Activated naive CD8-positive, alpha-beta T cell (primary cell): ENCODE measurements at regions not wholly inside any gene's neighbourhood (a gene's known extent, or its start where the extent isn't known, plus 50 kb on each side); places are given as distances from the start of the nearest gene placed in this dataset.
A peak's percentile ranks its signal among the peaks of the same experiment; 100 is the strongest.
"Not testable (repeated sequence)": the region's sequence is repeated elsewhere in the genome, so short reads cannot be mapped to it uniquely, and the experiment has no call there.

Experiments used
- H3K27ac Mint-ChIP-seq: one replicate; pipeline ENCODE4 v1.8.0; 2021; ENCODE audit warnings: mixed read lengths
- H3K27me3 Mint-ChIP-seq: one replicate; pipeline ENCODE4 v1.8.0; 2021; ENCODE audit warnings: mixed read lengths
- H3K36me3 Mint-ChIP-seq: one replicate; pipeline ENCODE4 v1.8.0; 2021; ENCODE audit warnings: mixed read lengths
- H3K4me1 Mint-ChIP-seq: one replicate; pipeline ENCODE4 v1.8.0; 2021; ENCODE audit warnings: low read depth, mixed read lengths
- H3K4me3 Mint-ChIP-seq: one replicate; pipeline ENCODE4 v1.8.0; 2021; ENCODE audit warnings: mild to moderate bottlenecking, mixed read lengths
- H3K9me3 Mint-ChIP-seq: one replicate; pipeline ENCODE4 v1.8.0; 2021; ENCODE audit warnings: low read depth, mixed read lengths

GRCh38 chr3:18223974-18224373, 201.2 kb downstream of the SATB1 start:
- Mint-ChIP-seq H3K9me3 (no peaks in the 10 kb centered on the region), H3K4me3 (no peak overlapping the region), H3K27me3 (no peaks in the 10 kb centered on the region), H3K36me3 (peaks cover 4% of the 10 kb centered on the region), H3K4me1 (peaks cover 11% of the 10 kb centered on the region), H3K27ac (no peak overlapping the region)

GRCh38 chr3:18223571-18223970, 201.6 kb downstream of the SATB1 start:
- H3K4me3 Mint-ChIP-seq: no peak overlapping the region
- no peak overlapping the region for H3K27ac Mint-ChIP-seq
- no peaks in the 10 kb centered on the region for H3K9me3 Mint-ChIP-seq
- no peaks in the 10 kb centered on the region for H3K27me3 Mint-ChIP-seq
- peaks cover 4% of the 10 kb centered on the region for H3K36me3 Mint-ChIP-seq
- peaks cover 11% of the 10 kb centered on the region for H3K4me1 Mint-ChIP-seq

DNA sequence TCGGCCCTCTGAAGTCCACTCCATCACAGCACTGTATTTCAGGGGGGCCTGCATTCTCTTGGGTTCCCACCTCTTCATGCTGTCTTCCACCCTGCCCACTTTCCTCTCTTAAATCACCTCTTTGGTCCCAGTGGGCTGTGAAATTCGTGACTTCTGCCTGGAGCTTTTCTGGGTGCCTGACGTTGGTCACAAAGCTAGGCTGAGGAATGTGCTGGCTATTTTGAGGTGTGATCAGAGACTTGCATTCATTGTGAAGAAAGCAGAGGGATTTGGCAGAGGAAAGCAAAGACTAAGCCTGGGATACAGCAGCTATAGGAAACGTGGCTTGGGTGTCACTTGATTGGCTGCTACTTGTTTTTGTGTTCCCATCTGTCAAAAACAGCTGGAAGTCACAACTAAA, 202.5 kb downstream of the SATB1 start:
- no peaks in the 10 kb centered on the region for H3K27me3 Mint-ChIP-seq
- H3K4me1 Mint-ChIP-seq: peaks cover 11% of the 10 kb centered on the region
- H3K9me3 Mint-ChIP-seq: no peaks in the 10 kb centered on the region
- H3K27ac Mint-ChIP-seq: no peak overlapping the region
- no peak overlapping the region for H3K4me3 Mint-ChIP-seq
- H3K36me3 Mint-ChIP-seq: no peaks in the 10 kb centered on the region

DNA sequence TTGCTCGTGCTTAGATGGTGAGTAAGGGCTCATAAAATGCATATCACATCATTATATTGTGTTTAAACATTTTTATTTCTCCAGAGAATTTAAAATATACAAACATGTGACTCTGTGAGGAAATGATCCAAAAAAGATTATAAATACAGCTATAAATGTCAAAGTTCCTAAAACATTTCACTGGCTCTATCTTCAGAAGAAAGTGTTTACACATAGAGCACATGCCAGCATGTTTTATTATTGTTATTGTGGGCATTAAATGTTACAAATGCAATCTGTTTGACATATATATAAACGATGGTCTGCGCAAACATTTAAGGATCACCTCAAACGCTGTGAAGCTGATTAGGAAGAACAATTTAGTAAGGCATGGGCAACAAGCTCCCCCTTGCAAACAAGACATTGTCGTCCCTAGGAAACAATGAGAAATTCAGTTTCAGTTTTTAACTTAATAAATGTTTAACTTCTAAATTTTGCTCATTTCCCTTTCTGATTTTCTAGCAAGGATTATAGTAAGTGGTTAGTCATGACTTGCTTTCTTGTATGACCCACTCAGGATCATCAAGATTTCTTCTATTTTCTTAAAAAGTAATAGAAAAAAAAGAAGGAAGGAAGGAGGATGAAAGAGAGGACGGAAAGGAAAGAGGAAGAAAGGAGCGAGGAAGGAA, 207.5 kb downstream of the SATB1 start:
- no peaks in the 10 kb centered on the region for H3K36me3 Mint-ChIP-seq
- H3K4me1 Mint-ChIP-seq: peaks cover 13% of the 10 kb centered on the region
- peaks cover 5% of the 10 kb centered on the region for H3K9me3 Mint-ChIP-seq
- H3K27ac Mint-ChIP-seq: no peak overlapping the region
- no peaks in the 10 kb centered on the region for H3K27me3 Mint-ChIP-seq
- H3K4me3 Mint-ChIP-seq: no peak overlapping the region

DNA sequence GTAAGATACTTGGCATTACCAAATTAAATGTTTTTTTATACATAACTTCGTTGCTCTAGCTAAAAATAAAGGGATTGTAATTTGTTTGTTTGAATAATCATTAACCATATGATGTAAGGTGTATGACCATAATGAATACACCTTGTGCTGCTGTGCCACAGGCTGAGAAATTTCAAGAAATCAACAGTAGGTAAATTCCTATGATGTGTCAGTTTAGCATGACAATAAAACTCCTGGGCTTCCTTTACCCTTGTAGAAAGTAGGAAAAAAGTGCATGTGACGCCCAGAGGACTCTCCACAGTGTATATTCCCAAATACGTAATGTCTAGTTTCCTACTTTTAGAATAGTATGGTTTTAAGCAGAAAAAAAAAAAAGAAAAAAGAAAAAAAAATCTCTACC, 208.1 kb downstream of the SATB1 start:
- Mint-ChIP-seq H3K9me3 (peaks cover 5% of the 10 kb centered on the region), H3K27me3 (no peaks in the 10 kb centered on the region), H3K4me1 (peaks cover 13% of the 10 kb centered on the region), H3K4me3 (no peak overlapping the region), H3K36me3 (no peaks in the 10 kb centered on the region), H3K27ac (no peak overlapping the region)

- Mint-ChIP-seq H3K27me3 (no peaks in the 10 kb centered on the region), H3K4me3 (no peak overlapping the region), H3K9me3 (peaks cover 5% of the 10 kb centered on the region), H3K36me3 (no peaks in the 10 kb centered on the region), H3K27ac (peak overlapping the region; percentile 83), H3K4me1 (peaks cover 13% of the 10 kb centered on the region)
Measured at GRCh38 chr3:18215639-18216038, 209.5 kb downstream of the SATB1 start.

DNA sequence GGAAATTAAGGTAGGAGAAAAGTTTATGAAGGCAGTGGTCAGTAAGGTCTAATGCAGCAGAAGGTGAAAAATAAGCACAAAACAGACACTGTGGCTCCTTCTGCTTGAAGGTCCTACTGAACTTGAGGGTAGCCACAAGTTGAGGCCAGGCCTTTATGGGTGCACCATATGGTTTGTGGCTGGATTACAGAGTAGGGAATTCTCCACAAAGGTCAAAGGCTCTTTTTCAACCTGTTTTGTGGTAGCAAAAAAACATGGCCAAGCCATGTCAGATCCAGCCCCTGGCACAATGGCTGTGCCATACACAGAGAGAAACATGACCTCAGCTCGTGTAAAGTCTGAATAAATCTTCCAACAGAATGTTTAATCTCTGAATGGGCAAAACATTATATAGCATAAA, 214.0 kb downstream of the SATB1 start:
- H3K27me3 Mint-ChIP-seq: no peaks in the 10 kb centered on the region
- peaks cover 12% of the 10 kb centered on the region for H3K4me1 Mint-ChIP-seq
- no peak overlapping the region for H3K4me3 Mint-ChIP-seq
- H3K36me3 Mint-ChIP-seq: peaks cover 5% of the 10 kb centered on the region
- no peak overlapping the region for H3K27ac Mint-ChIP-seq
- peaks cover 4% of the 10 kb centered on the region for H3K9me3 Mint-ChIP-seq

DNA sequence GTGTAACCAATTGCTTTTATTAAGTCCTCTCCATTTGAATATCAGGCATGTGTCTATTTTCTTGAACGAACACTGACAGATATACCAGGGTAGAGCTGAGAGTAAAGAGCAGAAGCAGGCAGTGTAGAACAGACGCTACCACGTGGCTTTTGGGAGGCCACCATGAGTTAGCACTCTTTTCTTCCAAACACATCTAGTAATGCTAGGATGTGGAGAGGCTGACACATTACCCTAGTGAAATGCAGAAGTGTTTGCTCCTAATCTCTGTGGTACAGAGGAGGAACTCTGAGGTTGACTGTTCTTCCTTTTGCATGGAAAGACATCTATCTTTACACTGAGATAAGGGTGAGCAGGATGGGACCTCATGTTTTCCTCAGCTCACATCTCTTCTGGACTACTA, 216.3 kb downstream of the SATB1 start:
- H3K36me3 Mint-ChIP-seq: peaks cover 5% of the 10 kb centered on the region
- H3K4me1 Mint-ChIP-seq: no peaks in the 10 kb centered on the region
- H3K4me3 Mint-ChIP-seq: no peak overlapping the region
- H3K9me3 Mint-ChIP-seq: no peaks in the 10 kb centered on the region
- H3K27me3 Mint-ChIP-seq: peaks cover 6% of the 10 kb centered on the region
- no peak overlapping the region for H3K27ac Mint-ChIP-seq

GRCh38 chr3:18208091-18208490, 217.0 kb downstream of the SATB1 start:
- H3K4me1 Mint-ChIP-seq: no peaks in the 10 kb centered on the region
- H3K9me3 Mint-ChIP-seq: no peaks in the 10 kb centered on the region
- peaks cover 5% of the 10 kb centered on the region for H3K36me3 Mint-ChIP-seq
- H3K4me3 Mint-ChIP-seq: no peak overlapping the region
- peaks cover 6% of the 10 kb centered on the region for H3K27me3 Mint-ChIP-seq
- no peak overlapping the region for H3K27ac Mint-ChIP-seq

DNA sequence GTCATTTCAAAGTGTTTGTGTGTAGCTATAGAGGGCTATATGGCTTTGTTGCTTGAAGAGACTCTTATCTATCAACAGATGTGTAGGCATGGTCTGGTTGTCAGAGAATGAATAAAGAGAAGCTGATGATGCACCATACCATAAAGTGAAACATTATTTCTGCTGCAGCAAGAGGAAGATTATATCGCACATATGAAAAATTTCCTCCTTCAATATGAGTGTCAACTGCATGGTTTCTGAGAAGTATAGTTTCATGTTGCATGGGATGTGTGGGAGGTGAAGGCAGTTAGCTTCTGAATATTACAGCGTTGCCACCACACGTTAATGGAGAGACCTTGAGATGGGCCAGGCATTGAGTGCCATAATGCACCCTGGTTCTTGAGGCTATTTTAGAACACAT, 217.9 kb downstream of the SATB1 start:
- no peaks in the 10 kb centered on the region for H3K4me1 Mint-ChIP-seq

GRCh38 chr3:18205701-18206100, 219.4 kb downstream of the SATB1 start:
- not testable (repeated sequence) for H3K4me3 Mint-ChIP-seq, H3K36me3 Mint-ChIP-seq, H3K27me3 Mint-ChIP-seq, H3K27ac Mint-ChIP-seq, H3K4me1 Mint-ChIP-seq, H3K9me3 Mint-ChIP-seq

More for the DNA sequence above, 217.9 kb downstream of the SATB1 start:
- Mint-ChIP-seq H3K36me3 (peaks cover 5% of the 10 kb centered on the region), H3K9me3 (no peaks in the 10 kb centered on the region), H3K27ac (no peak overlapping the region), H3K4me3 (no peak overlapping the region), H3K27me3 (peaks cover 6% of the 10 kb centered on the region)

- Mint-ChIP-seq H3K4me1 (no peaks in the 10 kb centered on the region), H3K9me3 (peaks cover 22% of the 10 kb centered on the region), H3K4me3 (no peak overlapping the region)
Measured at GRCh38 chr3:18201315-18201714, 223.8 kb downstream of the SATB1 start.

GRCh38 chr3:18199757-18200156, 225.4 kb downstream of the SATB1 start:
- peaks cover 17% of the 10 kb centered on the region for H3K36me3 Mint-ChIP-seq

More at GRCh38 chr3:18201315-18201714, 223.8 kb downstream of the SATB1 start:
- Mint-ChIP-seq H3K27me3 (peaks cover 9% of the 10 kb centered on the region), H3K36me3 (peaks cover 17% of the 10 kb centered on the region), H3K27ac (no peak overlapping the region)

GRCh38 chr3:18195836-18196235, 229.3 kb downstream of the SATB1 start:
- Mint-ChIP-seq H3K27ac (no peak overlapping the region), H3K9me3 (peaks cover 22% of the 10 kb centered on the region), H3K4me1 (no peaks in the 10 kb centered on the region), H3K36me3 (peaks cover 17% of the 10 kb centered on the region), H3K4me3 (no peak overlapping the region), H3K27me3 (peaks cover 3% of the 10 kb centered on the region)

More at GRCh38 chr3:18199757-18200156, 225.4 kb downstream of the SATB1 start:
- no peak overlapping the region for H3K4me3 Mint-ChIP-seq
- H3K27ac Mint-ChIP-seq: no peak overlapping the region
- no peaks in the 10 kb centered on the region for H3K4me1 Mint-ChIP-seq
- H3K9me3 Mint-ChIP-seq: peaks cover 22% of the 10 kb centered on the region
- peaks cover 6% of the 10 kb centered on the region for H3K27me3 Mint-ChIP-seq

- Mint-ChIP-seq H3K27ac (no peak overlapping the region), H3K9me3 (peaks cover 13% of the 10 kb centered on the region), H3K36me3 (peaks cover 14% of the 10 kb centered on the region), H3K4me1 (no peaks in the 10 kb centered on the region), H3K27me3 (peaks cover 1% of the 10 kb centered on the region), H3K4me3 (no peak overlapping the region)
Measured at GRCh38 chr3:18194431-18194830, 230.7 kb downstream of the SATB1 start.

GRCh38 chr3:18190646-18191045, 234.5 kb downstream of the SATB1 start:
- H3K36me3 Mint-ChIP-seq: no peaks in the 10 kb centered on the region
- peaks cover 2% of the 10 kb centered on the region for H3K27me3 Mint-ChIP-seq
- no peaks in the 10 kb centered on the region for H3K4me1 Mint-ChIP-seq
- H3K9me3 Mint-ChIP-seq: no peaks in the 10 kb centered on the region
- no peak overlapping the region for H3K27ac Mint-ChIP-seq
- H3K4me3 Mint-ChIP-seq: no peak overlapping the region
